H7 (cell line): ENCODE measurements at regions not wholly inside any gene's neighbourhood (a gene's known extent, or its start where the extent isn't known, plus 50 kb on each side); places are given as distances from the start of the nearest gene placed in this dataset.
"Not testable (repeated sequence)": the region's sequence is repeated elsewhere in the genome, so short reads cannot be mapped to it uniquely, and the experiment has no call there.

Experiments
- DNase-seq: peaks from one replicate; pipeline ENCODE4 v3.0.0; 2012
- H3K27me3 ChIP-seq: 2 replicates; pipeline ENCODE4 v1.6.0; 2011; ENCODE audit warnings: mild to moderate bottlenecking, low read length; ENCODE audit not compliant: control insufficient read depth, insufficient read depth
- H3K36me3 ChIP-seq: replicated peaks from 2 replicates; pipeline ENCODE4 v1.5.1; 2011; ENCODE audit warnings: low read length; ENCODE audit not compliant: control insufficient read depth, insufficient read depth
- H3K4me3 ChIP-seq: 2 replicates; pipeline ENCODE4 v1.5.1; 2011; ENCODE audit warnings: low read depth, mild to moderate bottlenecking, control low read depth, low read length, moderate library complexity; ENCODE audit not compliant: insufficient read depth

- no peaks in the 10 kb centered on the region for H3K36me3 ChIP-seq
- no peak overlapping the region for H3K4me3 ChIP-seq
- H3K27me3 ChIP-seq = no peaks in the 10 kb centered on the region
- no peak for DNase-seq
Observed at GRCh38 chr2:188003800-188004199, 287.9 kb upstream of the GULP1 start.

GRCh38 chr2:188013767-188014166 lies 277.9 kb upstream of the GULP1 start:
- Histone ChIP-seq H3K27me3 (no peaks in the 10 kb centered on the region), H3K36me3 (no peaks in the 10 kb centered on the region), H3K4me3 (no peak overlapping the region)
- no peak for DNase-seq

- Histone ChIP-seq H3K36me3 (no peaks in the 10 kb centered on the region), H3K4me3 (no peak overlapping the region), H3K27me3 (no peaks in the 10 kb centered on the region)
- no peak for DNase-seq
Observed at GRCh38 chr2:188016917-188017316, 274.8 kb upstream of the GULP1 start.

GRCh38 chr2:188022389-188022788 lies 269.3 kb upstream of the GULP1 start:
- DNase-seq = no peak

GRCh38 chr2:188023035-188023434 lies 268.6 kb upstream of the GULP1 start:
- Histone ChIP-seq H3K4me3 (no peak overlapping the region), H3K36me3 (no peaks in the 10 kb centered on the region), H3K27me3 (no peaks in the 10 kb centered on the region)
- no peak for DNase-seq

More at GRCh38 chr2:188022389-188022788, 269.3 kb upstream of the GULP1 start:
- Histone ChIP-seq H3K27me3 (no peaks in the 10 kb centered on the region), H3K36me3 (no peaks in the 10 kb centered on the region), H3K4me3 (no peak overlapping the region)

- Histone ChIP-seq H3K4me3 (no peak overlapping the region), H3K27me3 (no peaks in the 10 kb centered on the region), H3K36me3 (no peaks in the 10 kb centered on the region)
- DNase-seq = no peak
Observed at GRCh38 chr2:188024811-188025210, 266.9 kb upstream of the GULP1 start.

GRCh38 chr2:188028739-188029138 lies 262.9 kb upstream of the GULP1 start:
- no peaks in the 10 kb centered on the region for H3K36me3 ChIP-seq
- H3K4me3 ChIP-seq = no peak overlapping the region
- no peaks in the 10 kb centered on the region for H3K27me3 ChIP-seq
- DNase-seq = no peak

- Histone ChIP-seq H3K4me3 (0 out of 2 replicates have a peak overlapping the region, but pooled peaks have one; percentile 13), H3K36me3 (peaks cover 3% of the 10 kb centered on the region), H3K27me3 (no peaks in the 10 kb centered on the region)
- DNase-seq = peak; percentile 2
Observed at GRCh38 chr2:188032306-188032705, 259.4 kb upstream of the GULP1 start.

- no peaks in the 10 kb centered on the region for H3K27me3 ChIP-seq
- no peak for DNase-seq
Observed at GRCh38 chr2:188032786-188033185, 258.9 kb upstream of the GULP1 start.

GRCh38 chr2:188033240-188033639 lies 258.4 kb upstream of the GULP1 start:
- H3K36me3 ChIP-seq, H3K27me3 ChIP-seq: not testable (repeated sequence)
- DNase-seq = peak; percentile 12
- H3K4me3 ChIP-seq = peak overlapping the region; percentile 13; the same call in 1 of the 2 replicates

More at GRCh38 chr2:188032786-188033185, 258.9 kb upstream of the GULP1 start:
- peak overlapping the region; percentile 13; the same call in 1 of the 2 replicates for H3K4me3 ChIP-seq
- H3K36me3 ChIP-seq = peaks cover 5% of the 10 kb centered on the region

GRCh38 chr2:188034102-188034501 lies 257.6 kb upstream of the GULP1 start:
- not testable (repeated sequence) for H3K27me3 ChIP-seq, DNase-seq, H3K36me3 ChIP-seq
- H3K4me3 ChIP-seq = peak overlapping the region; percentile 55

GRCh38 chr2:188035377-188035776 lies 256.3 kb upstream of the GULP1 start:
- H3K27me3 ChIP-seq, DNase-seq: not testable (repeated sequence)
- peak overlapping the region; percentile 55 for H3K4me3 ChIP-seq
- H3K36me3 ChIP-seq = peaks cover 16% of the 10 kb centered on the region

GRCh38 chr2:188036786-188037185 lies 254.9 kb upstream of the GULP1 start:
- peaks cover 19% of the 10 kb centered on the region for H3K36me3 ChIP-seq
- not testable (repeated sequence) for H3K4me3 ChIP-seq, DNase-seq, H3K27me3 ChIP-seq

- DNase-seq = no peak
- Histone ChIP-seq H3K4me3 (no peak overlapping the region), H3K27me3 (no peaks in the 10 kb centered on the region), H3K36me3 (peaks cover 19% of the 10 kb centered on the region)
Observed at GRCh38 chr2:188039307-188039706, 252.4 kb upstream of the GULP1 start.

GRCh38 chr2:188042412-188042811 lies 249.3 kb upstream of the GULP1 start:
- H3K4me3 ChIP-seq = no peak overlapping the region
- H3K36me3 ChIP-seq = peaks cover 16% of the 10 kb centered on the region
- no peak for DNase-seq
- no peaks in the 10 kb centered on the region for H3K27me3 ChIP-seq

- DNase-seq = no peak
- Histone ChIP-seq H3K27me3 (no peaks in the 10 kb centered on the region), H3K4me3 (no peak overlapping the region), H3K36me3 (peaks cover 4% of the 10 kb centered on the region)
Observed at GRCh38 chr2:188045016-188045415, 246.7 kb upstream of the GULP1 start.
